Stomach (tissue), 8 donors: ENCODE measurements at regions not wholly inside any gene's neighbourhood (a gene's known extent, or its start where the extent isn't known, plus 50 kb on each side); places are given as distances from the start of the nearest gene placed in this dataset.

Experiments
- DNase-seq, 2 donors: peaks; one replicate each; pipeline versions ENCODE4 v3.0.0 to v3.0.0-alpha.2; 2013 to 2019
- H3K27ac ChIP-seq, 5 donors: fragments of 200-600 bp in 4 of 5; sonication (generic) in 4 of 5; one replicate each; pipeline ENCODE4 v1.5.1; 2013 to 2019; ENCODE audit warnings: mild to moderate bottlenecking in 1 of 5, moderate library complexity in 1 of 5
- H3K27me3 ChIP-seq, 3 donors: fragments of 200-600 bp; sonication (generic); one replicate each; pipeline ENCODE4 v1.5.1; 2017 to 2019; ENCODE audit warnings: mixed run types in 1 of 3
- H3K36me3 ChIP-seq, 4 donors: fragments of 200-600 bp; sonication (generic); 1 replicate in 3 of 4; 2 replicates in 1 of 4; pipeline ENCODE4 v1.5.1; 2016 to 2019
- H3K4me1 ChIP-seq, 4 donors: fragments of 200-600 bp; sonication (generic); one replicate each; pipeline ENCODE4 v1.5.1; 2016 to 2019
- H3K4me3 ChIP-seq, 4 donors: fragments of 200-600 bp; sonication (generic) in 3 of 4; one replicate each; pipeline ENCODE4 v1.5.1; 2016 to 2019; ENCODE audit warnings: mild to moderate bottlenecking in 1 of 4
- H3K9me3 ChIP-seq, 4 donors: fragments of 200-600 bp; sonication (generic); one replicate each; pipeline ENCODE4 v1.5.1; 2016 to 2019
- CTCF ChIP-seq, 7 experiments: fragments of 450-650 bp in 4 of 7; fragments of 200-600 bp in 3 of 7; sonication (generic) in 3 of 7; IDR thresholded peaks; one replicate each; pipeline ENCODE4 v1.5.1; 2016 to 2019; ENCODE audit warnings: antibody characterized with exemption in 7 of 7, control low read depth in 2 of 7, mild to moderate bottlenecking in 1 of 7
- EP300 ChIP-seq: sonication (generic); formaldehyde crosslinking; IDR thresholded peaks from one replicate; pipeline ENCODE4 v1.6.1; 2017; ENCODE audit warnings: antibody characterized with exemption
- POLR2A ChIP-seq, 4 donors: fragments of 450-650 bp; IDR thresholded peaks; one replicate each; pipeline ENCODE4 v1.6.1; 2016; ENCODE audit warnings: antibody characterized with exemption in 4 of 4, control low read depth in 2 of 4, mild to moderate bottlenecking in 1 of 4, moderate library complexity in 1 of 4
- POLR2AphosphoS5 ChIP-seq, 3 donors: sonication (generic); formaldehyde crosslinking; IDR thresholded peaks; one replicate each; pipeline ENCODE4 v1.6.1; 2016; ENCODE audit warnings: antibody characterized with exemption in 3 of 3
- WGBS, 5 donors: extraction: QIAGEN DNeasy Blood & Tissue Kit in 3 of 5; methylation state at CpG; one replicate each; pipeline versions ENCODE4 v1.1.5 to v1.1.7; 2013 to 2018; 5-methylcytosine and 5-hydroxymethylcytosine counted together
- intact Hi-C: fragments of 100-400 bp; cut with DNase I; formaldehyde crosslinking; loops from one replicate; pipeline ENCODE4 v1.15.1; 2023; ENCODE audit warnings: low total_unique reads
- donor health status: healthy with polysubstance abuse.
- donor health status: Bipolar disorder and iron deficiency.
- donor health status: healthy.

GRCh38 chr1:209095627-209096595 lies 487.6 kb upstream of the CAMK1G start:
- WGBS, 5 donors: 48 to 63% (median 50%) methylated on average over 9 of the region's 9 CpGs
- TF ChIP-seq EP300: no peak
- TF ChIP-seq POLR2A (IDR thresholded peaks at IDR 0.05): no peak
- TF ChIP-seq CTCF (IDR thresholded peaks at IDR 0.05): no peak
- no peak for TF ChIP-seq POLR2AphosphoS5 (IDR thresholded peaks at IDR 0.05)
- DNase-seq: no peak

GRCh38 chr1:209100460-209100859 lies 483.1 kb upstream of the CAMK1G start:
- Histone ChIP-seq H3K27ac (no peak overlapping the region), H3K9me3 (no peaks in the 10 kb centered on the region), H3K4me3 (no peak overlapping the region), H3K36me3 (no peaks in the 10 kb centered on the region), H3K27me3 (no peaks in the 10 kb centered on the region), H3K4me1 (no peaks in the 10 kb centered on the region)
- whole genome bisulfite sequencing, 5 donors: 83 to 91% (median 88%) methylated on average over 5 of the region's 5 CpGs
- no peak for DNase-seq
- intact Hi-C loops: no loop called here
- TF ChIP-seq CTCF (IDR thresholded peaks at IDR 0.05) (no peak), POLR2AphosphoS5 (IDR thresholded peaks at IDR 0.05) (no peak), EP300 (no peak), POLR2A (IDR thresholded peaks at IDR 0.05) (no peak)

More at GRCh38 chr1:209095627-209096595, 487.6 kb upstream of the CAMK1G start:
- Histone ChIP-seq H3K4me1 (no peaks in the 10 kb centered on the region), H3K27ac (no peak overlapping the region), H3K4me3 (no peak overlapping the region), H3K9me3 (no peaks in the 10 kb centered on the region), H3K27me3 (no peaks in the 10 kb centered on the region), H3K36me3 (no peaks in the 10 kb centered on the region)
- intact Hi-C loops: no loop called here

GRCh38 chr1:209101106-209101505 lies 482.4 kb upstream of the CAMK1G start:
- WGBS, 5 donors: 81 to 87% (median 86%) methylated on average over 5 of the region's 5 CpGs
- TF ChIP-seq CTCF (IDR thresholded peaks at IDR 0.05) (no peak), POLR2A (IDR thresholded peaks at IDR 0.05) (no peak), EP300 (no peak), POLR2AphosphoS5 (IDR thresholded peaks at IDR 0.05) (no peak)

GRCh38 chr1:209102120-209102519 lies 481.4 kb upstream of the CAMK1G start:
- no peaks in the 10 kb centered on the region for H3K4me1 ChIP-seq
- no peaks in the 10 kb centered on the region for H3K36me3 ChIP-seq
- H3K27me3 ChIP-seq: no peaks in the 10 kb centered on the region
- 56 to 69% (median 64%) methylated on average over 4 of the region's 4 CpGs for WGBS, 5 donors
- no peaks in the 10 kb centered on the region for H3K9me3 ChIP-seq
- intact Hi-C loops: no loop called here
- DNase-seq: no peak
- H3K27ac ChIP-seq: no peak overlapping the region
- TF ChIP-seq CTCF (IDR thresholded peaks at IDR 0.05) (no peak), POLR2AphosphoS5 (IDR thresholded peaks at IDR 0.05) (no peak), EP300 (no peak), POLR2A (IDR thresholded peaks at IDR 0.05) (no peak)
- no peak overlapping the region for H3K4me3 ChIP-seq

More at GRCh38 chr1:209101106-209101505, 482.4 kb upstream of the CAMK1G start:
- Histone ChIP-seq H3K27ac (no peak overlapping the region), H3K4me1 (no peaks in the 10 kb centered on the region), H3K36me3 (no peaks in the 10 kb centered on the region), H3K9me3 (no peaks in the 10 kb centered on the region), H3K4me3 (no peak overlapping the region), H3K27me3 (no peaks in the 10 kb centered on the region)
- DNase-seq: no peak
- intact Hi-C loops: no loop called here
